ENCODE measurements at regions not wholly inside any gene's neighbourhood (a gene's known extent, or its start where the extent isn't known, plus 50 kb on each side); places are given as distances from the start of the nearest gene placed in this dataset.

DNA sequence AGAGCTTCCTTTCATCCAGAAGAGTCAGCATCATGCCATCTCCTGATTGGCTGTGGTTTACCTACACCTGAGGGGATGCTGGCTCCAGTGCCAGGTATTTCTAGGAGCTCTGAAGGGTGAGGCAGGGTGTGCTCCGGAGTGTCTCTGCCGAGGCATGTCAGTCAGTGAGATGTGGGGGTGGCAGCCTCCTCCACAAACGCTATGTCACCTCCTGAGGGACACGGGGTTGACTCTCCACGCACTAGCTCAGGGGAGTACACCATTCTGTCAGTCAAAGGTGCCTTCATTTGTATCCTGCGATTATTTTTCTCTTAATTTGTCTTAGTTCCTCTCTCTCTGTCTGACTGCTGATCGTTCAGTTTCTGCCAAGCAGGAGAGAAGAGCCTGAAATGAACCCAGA lies 604.5 kb downstream of the VRK1 start:
- DNase-seq = no peak
- TF ChIP-seq POLR2A (IDR thresholded peaks at IDR 0.05; ENCODE audit: low read length) (no peak), GATA1 (IDR thresholded peaks at IDR 0.05; ENCODE audit: low read depth, low read length) (no peak)

DNA sequence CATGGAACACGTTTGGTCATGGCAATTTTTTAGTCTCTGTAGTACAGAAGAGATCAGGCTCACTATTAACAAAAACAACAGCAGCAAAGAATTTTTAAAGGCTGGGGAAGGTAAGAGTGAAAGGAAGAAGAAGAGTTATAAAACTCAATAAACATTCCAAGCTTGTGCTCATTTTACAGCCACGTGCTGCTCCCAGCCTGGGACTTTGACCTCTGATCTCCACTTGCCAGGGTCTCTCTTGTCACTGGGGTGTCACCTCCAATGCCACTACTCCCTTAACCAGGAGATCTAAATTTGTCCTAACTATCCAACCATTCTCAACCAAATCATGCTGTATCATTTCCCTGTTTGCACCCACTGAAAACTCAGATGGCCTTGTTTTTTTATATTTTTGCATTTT lies 605.1 kb downstream of the VRK1 start:
- TF ChIP-seq GATA1 (IDR thresholded peaks at IDR 0.05; ENCODE audit: low read depth, low read length) (no peak), POLR2A (IDR thresholded peaks at IDR 0.05; ENCODE audit: low read length) (no peak)
- DNase-seq = no peak

DNA sequence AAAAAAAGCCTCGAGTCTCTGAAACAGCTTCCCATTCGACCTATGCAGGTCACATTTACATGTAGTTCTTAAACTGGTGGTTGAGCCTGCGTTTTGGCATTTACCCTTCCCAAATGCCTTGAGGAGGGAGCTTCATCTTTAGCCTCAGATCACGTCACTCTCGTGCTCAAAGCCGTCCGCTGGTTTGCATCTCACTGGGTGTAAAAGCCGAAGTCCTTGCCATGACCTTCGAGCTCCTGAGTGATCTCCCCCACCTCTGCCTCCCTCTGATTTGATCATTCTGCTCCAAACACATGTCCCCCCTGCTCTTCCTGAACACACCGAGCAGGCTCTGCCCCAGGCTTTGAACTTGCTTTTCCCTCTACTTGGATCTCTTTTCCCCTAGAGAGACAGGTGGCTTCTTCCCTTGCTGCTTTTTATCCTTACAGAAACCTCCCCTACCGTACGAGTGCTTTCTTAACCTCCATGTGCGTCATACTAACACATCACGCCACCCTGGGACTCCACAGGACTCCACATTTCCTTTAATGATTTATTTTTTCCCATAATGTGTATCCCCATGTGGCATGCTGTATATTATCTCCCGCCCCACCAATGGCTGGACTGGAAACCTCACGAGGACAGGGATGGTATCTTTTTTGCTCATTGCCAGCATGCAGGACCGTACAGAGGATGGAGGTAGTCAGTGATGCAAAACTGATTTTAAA lies 610.7 kb downstream of the VRK1 start:
- TF ChIP-seq GATA1 (IDR thresholded peaks at IDR 0.05; ENCODE audit: low read depth, low read length) (no peak), POLR2A (IDR thresholded peaks at IDR 0.05; ENCODE audit: low read length) (no peak)
- DNase-seq = no peak

DNA sequence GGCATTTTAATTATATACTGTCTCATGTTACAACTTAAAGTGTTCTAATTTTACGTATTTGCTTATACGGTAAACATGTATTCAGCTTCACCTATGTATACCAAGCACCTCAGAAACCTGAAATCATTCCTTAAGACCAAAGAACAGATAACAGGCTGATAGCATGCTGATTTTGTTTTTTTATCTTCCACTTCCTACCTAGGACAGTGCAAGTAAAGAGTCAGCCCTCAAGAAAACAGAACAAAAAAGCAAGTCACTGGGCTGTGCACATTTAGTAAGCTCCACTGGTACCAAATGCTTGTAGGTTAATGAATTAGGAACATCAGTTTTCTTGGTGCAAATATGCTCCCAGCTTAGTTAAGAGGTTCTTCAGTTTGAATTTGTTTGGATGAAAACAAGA lies 611.3 kb downstream of the VRK1 start:
- DNase-seq = no peak
- no peak for TF ChIP-seq GATA1 (IDR thresholded peaks at IDR 0.05; ENCODE audit: low read depth, low read length)

DNA sequence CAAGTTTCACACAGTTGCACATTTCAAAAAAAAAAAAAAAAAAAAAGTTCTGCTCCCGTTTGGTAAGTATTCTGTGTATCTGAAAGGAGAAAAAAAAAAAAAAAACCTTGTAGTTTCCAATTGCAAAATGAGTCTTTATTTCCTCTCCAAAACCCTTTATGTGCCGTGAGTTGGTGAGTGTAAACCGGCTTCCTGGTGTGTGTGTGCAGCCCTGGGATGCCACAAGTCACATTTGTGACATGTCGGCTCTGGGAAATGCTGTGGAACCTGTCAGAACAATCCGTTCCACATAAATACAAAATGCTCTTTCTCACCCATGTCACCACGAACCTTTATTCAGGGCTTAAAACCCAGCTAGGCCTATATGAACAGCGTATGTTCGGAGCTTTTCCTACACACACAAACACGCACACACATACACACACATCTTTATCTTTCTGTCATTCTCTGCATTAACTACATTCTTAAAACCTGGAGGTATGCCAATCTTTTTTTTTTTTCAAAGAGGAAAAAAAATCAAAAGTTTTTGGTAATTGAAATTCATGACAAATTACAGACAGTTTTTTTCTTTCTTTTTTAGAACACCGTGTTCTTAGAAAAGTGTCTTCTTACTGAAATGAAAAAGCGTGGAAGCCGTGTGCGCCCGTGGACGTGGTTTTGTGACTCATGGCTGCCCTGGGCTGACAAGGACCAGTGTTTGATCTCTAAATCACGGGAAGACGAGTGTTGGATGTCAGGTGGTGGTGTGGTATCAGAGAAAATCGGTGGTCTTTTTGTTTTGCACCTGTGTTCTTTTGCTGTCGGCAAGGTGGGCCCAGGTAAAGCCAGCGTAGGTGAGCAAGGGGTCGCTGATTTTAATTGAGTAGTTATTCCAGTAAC lies 612.0 kb downstream of the VRK1 start:
- TF ChIP-seq POLR2A (IDR thresholded peaks at IDR 0.05; ENCODE audit: low read length) (no peak), GATA1 (IDR thresholded peaks at IDR 0.05; ENCODE audit: low read depth, low read length) (no peak)
- no peak for DNase-seq

DNA sequence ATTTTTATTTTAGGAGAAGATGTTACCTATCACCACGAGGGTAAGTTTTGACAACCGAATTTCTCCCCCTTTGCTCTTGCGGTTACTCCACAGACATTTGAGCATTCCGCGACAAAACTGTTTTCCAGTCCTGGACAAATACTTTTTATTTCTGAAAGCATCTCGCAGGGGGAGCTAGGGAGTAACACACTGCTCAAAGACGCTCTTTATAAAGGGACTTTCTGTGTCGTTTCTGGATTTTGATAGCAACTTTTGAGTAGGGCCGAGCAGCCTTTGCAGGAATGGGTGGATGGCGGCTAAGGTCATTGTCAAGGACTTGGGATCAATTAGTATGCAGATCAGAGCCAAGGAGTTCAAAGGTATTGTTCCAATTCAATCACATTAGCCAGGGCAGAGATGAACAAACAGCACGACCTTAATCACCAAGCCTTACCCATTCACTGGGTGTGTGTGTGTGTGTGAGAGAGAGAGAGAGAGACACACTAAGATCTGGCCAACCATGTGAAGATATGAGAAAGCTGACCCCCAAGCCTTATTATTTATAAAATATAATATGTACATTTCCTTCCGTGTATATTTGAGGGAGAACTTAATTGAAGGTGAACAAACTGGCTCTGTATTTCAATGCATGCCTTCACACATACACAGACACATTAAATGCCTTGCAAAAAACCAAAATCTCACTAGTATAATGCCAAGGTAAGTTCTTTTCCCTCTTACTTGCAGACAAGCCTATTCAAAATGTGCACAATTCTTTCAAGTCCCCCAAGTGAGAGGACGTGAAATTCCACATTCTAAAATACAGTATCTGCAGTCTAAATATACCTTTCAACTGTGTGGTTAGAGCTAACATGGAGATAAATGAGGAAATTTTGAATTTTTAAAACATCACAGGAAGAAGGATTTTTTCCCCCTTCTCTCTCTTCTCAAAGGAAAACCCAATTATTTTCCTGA lies 613.8 kb downstream of the VRK1 start:
- TF ChIP-seq POLR2A (IDR thresholded peaks at IDR 0.05; ENCODE audit: low read length) (no peak), GATA1 (IDR thresholded peaks at IDR 0.05; ENCODE audit: low read depth, low read length) (no peak)
- DNase-seq = no peak

DNA sequence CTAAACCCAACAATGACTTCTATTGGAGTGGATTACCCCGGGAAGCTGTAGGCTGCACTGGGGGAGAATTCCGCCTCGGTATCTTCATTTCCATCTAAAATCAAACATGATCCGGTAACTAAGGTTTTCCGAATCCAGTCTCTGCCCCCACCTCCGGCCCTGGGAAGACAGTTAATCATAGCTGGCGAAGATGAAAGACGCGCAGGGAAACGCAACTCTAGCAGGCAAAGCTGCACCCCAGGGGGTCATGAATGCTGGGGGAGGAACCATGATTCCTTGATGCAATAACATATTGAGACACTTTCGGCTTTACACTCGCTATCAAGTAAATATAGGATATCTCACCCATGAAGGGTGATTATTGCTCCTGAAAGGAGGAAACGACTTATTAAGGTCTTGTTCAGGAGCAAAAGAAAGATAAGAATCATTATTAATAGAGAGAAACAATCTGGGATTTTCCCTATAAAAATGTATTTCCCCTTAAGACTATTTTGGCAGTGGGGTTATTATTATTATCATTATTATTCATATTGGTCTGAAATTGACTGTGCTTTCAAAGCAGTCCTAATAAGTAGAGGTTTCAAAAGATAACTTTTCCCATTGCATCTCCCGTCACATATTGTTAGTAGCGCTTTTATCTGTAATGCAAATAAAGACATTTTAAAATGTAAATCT lies 614.9 kb downstream of the VRK1 start:
- TF ChIP-seq POLR2A (IDR thresholded peaks at IDR 0.05; ENCODE audit: low read length) = no peak
- TF ChIP-seq GATA1 (IDR thresholded peaks at IDR 0.05; ENCODE audit: low read depth, low read length) = no peak
- no peak for DNase-seq

DNA sequence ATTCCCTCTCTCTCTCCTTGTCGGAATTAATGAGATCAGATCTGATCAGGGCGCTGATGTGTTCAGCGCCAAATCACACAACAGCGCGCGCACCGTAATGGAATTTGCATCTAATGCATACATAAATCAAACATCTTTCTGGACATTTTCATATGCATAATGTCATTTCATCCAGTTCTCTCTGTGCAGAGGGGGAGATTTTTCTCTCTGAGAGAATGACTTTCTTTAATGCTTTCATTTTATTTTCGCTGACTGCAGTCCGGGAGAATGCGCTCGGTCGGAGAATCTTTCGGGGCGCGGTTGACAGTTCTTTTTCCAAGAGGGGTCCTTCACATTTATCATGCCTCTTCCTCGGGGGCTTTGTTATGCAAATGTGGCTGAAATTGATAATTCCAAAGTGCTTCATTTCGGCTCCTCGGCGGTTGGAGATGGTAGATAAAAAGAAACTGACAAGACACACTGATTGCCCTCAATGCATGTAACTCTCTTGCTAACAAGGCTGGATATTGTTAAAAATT lies 615.9 kb downstream of the VRK1 start:
- no peak for DNase-seq
- TF ChIP-seq POLR2A (IDR thresholded peaks at IDR 0.05; ENCODE audit: low read length) (no peak), GATA1 (IDR thresholded peaks at IDR 0.05; ENCODE audit: low read depth, low read length) (no peak)

DNA sequence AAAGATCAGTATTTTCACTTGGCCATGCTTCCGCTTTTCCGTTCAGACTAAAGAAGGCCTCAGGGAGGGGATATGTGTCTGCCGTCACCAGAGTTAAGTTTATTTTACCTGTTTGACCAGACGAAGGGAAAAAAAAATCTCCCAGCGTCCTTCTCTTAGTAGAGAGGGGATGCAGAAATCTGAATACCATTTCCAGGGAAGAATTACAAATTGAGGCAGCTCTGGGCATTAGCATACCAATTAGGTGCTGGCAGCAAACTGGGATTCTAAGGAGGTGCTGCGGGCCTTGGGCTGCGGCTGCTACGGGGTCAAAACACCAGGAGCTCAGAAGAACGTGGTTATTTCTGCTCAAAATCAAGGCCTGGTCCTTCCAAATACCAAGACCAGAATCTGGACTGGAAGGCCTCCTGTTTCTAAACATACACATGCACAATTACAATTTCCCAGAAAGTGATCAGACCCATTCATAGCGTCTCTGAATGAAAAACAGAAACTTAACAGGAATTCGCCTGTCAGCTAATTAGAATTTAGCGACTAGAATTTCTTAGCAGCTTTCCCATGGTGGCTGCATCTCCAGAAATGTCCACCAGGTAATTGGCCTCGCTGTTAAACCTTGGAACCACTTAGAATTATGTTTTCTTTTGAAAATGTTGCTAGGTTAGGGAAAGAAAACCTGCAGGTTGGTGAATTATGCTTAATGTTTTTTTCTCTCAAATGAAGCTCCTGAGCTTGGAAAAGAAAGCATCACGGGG lies 617.0 kb downstream of the VRK1 start:
- no peak for DNase-seq
- TF ChIP-seq GATA1 (IDR thresholded peaks at IDR 0.05; ENCODE audit: low read depth, low read length) (no peak), POLR2A (IDR thresholded peaks at IDR 0.05; ENCODE audit: low read length) (no peak)

DNA sequence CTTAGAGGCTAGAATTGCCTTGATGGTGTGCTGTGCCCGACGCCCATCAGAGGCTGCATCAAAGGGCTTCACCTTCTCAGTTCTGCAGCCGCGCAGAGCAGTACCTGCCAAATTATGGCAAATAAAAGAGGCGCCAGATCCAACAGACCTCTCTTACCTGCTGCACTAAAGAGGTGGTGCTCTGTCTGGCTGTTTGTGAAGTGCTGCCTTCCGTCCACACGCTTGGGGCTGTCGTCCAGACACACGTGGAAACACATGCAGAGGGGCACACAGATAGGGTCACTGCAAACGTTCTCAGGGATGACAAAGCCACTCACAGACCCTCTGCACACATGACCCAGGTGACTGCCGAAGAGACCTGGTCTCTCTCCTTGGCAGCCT lies 617.5 kb downstream of the VRK1 start:
- DNase-seq = no peak
- TF ChIP-seq GATA1 (IDR thresholded peaks at IDR 0.05; ENCODE audit: low read depth, low read length) (no peak), POLR2A (IDR thresholded peaks at IDR 0.05; ENCODE audit: low read length) (no peak)

DNA sequence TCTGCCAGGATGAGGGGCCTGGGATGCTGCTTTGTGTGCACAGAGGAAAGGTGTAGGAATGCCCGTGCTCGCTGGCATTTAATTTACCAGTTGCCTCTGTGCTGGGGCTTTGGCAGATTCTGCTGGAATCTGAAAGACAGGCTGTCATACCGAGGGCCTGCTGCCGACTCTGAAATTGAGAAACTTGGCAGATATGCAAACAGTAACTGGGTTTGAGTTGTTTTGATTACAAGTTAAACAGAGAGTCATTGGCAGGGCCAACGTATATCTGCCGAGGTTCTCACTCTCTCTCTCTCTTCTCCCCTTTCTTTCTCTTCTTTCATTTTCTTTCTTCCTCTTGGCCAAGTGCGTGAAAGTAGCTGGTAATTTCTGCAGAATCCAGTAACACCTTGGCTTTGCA lies 618.7 kb downstream of the VRK1 start:
- DNase-seq = no peak
- no peak for TF ChIP-seq POLR2A (IDR thresholded peaks at IDR 0.05; ENCODE audit: low read length)
- TF ChIP-seq GATA1 (IDR thresholded peaks at IDR 0.05; ENCODE audit: low read depth, low read length) = no peak

DNA sequence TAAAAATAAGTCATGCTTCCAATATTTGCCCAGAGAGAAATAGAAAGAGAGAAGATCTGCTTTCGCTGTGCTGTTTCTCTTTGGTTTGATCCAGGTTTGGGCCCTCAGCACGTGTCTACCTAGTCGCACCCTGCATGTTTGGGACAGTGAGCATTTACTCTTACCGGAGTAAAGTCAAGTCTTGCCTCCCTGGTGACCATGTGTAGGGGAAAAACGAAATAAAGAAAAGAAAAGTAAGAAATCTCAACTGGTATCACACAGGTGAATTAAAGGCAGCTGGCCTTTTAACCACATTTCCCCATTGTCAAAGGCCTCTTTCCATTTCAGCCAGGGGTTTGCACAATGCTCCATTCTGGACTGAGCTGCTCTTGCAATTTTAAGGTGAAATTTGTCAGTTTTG lies 619.4 kb downstream of the VRK1 start:
- no peak for DNase-seq
- TF ChIP-seq POLR2A (IDR thresholded peaks at IDR 0.05; ENCODE audit: low read length) (no peak), GATA1 (IDR thresholded peaks at IDR 0.05; ENCODE audit: low read depth, low read length) (no peak)

DNA sequence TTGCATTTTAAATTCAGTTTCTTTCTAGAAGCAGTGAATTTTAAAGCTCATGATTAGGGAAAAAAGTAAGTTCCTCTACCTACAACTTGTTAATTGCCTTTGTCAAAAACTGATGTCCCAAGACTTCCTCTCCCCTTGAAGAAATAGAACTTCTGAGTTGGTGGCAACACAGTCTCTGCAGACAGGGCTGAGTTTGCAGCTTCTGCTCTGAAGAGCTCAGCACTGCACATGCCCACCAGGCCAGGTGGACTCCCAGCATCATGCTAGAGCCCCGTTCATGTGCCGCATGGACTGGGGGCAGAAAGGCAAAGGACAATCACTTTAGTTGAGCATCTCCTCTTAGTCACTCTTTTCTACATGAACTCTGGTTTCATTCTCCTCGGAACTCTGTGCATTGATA lies 620.1 kb downstream of the VRK1 start:
- TF ChIP-seq POLR2A (IDR thresholded peaks at IDR 0.05; ENCODE audit: low read length) (no peak), GATA1 (IDR thresholded peaks at IDR 0.05; ENCODE audit: low read depth, low read length) (no peak)
- DNase-seq = no peak

Measured in erythroblast (primary cell).